GM19438 (cell line): ENCODE measurements at regions not wholly inside any gene's neighbourhood (a gene's known extent, or its start where the extent isn't known, plus 50 kb on each side); places are given as distances from the start of the nearest gene placed in this dataset.
"Not testable (repeated sequence)": the region's sequence is repeated elsewhere in the genome, so short reads cannot be mapped to it uniquely, and the experiment has no call there.

Experiments used
- ATAC-seq: cut with Tn5 transposase; IDR thresholded peaks from one replicate; pipeline ENCODE4 v1.9.1; 2021; ENCODE audit warnings: low read depth; ENCODE audit not compliant: unreplicated experiment

DNA sequence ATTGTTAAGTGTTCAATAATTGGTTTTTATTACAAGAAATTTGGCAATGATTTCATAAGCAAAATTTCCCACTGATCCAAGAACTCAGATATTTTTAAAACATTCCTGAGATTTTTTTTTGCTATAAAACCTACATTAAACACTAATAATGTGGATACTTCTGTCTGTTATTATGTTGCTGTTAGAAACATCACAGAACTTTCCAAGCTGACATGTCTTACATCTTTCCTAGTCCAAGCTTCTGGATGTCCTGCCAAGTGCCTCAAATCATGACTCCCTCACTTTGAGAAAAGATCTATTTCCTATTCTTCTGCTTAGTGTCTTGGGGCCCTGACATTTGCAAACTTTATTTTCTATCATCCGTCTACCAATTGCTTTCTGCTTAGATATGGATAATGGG, 110.8 kb downstream of the RFPL4B start:
- no peak for ATAC-seq

DNA sequence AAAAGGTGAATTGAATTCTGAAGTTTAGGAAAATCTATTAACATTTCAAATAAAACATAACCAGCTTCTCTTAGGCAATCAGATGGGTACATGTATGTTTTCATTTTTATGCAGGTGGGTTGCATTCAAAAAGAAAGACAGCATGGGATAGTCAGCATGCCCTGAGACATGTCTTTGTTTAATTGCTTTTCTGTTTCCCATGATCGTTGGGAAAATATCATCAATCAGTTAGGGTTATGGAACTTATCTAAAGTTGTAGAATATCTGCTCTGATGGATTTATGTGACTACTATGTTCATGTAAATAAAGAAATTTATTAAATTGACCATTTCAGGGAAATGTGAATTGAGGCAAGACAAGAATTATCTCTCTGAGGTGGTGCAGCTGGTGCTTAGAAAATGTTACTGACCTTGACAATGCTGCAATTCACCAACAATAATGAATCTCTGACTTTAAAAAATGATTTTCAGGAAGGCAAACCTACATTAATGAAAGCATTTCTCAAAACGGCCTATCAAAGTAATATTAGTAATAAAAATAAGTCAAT, 112.7 kb downstream of the RFPL4B start:
- no peak for ATAC-seq

DNA sequence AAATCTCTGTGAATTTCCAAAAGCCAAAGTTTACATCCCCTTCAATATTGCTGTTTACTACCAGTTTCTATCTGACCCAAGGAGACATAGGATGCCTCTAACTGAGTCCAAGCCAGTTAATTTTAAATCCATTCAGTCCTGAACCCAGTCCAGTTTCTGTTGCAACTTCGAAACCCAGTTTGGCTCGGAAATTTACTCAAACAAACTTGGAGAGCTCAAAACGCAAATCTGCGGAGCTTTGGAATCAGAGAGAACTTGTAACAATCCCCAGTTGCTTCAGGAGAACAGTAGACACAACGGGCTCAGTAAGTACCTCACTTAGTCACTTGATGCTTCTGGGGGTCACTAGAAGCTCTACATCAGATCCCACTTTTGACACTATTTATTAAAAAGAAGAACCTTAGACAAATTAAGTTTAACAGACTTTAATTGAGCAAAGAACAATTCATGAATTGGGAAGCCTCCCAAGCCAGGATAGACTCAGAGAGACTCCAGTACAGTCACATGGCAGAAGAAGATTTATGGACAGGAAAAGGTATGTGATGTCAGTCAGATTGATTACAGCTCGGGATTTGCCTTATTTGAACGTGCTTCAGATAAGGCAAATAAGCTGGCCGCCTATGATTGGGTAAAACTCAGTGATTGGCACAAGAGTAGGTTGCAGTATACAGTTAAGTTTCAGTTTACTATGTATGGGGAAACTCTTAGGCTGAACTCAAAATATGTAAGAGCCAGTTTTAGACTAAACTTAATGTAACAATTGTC, 118.0 kb downstream of the RFPL4B start:
- ATAC-seq, result no peak

DNA sequence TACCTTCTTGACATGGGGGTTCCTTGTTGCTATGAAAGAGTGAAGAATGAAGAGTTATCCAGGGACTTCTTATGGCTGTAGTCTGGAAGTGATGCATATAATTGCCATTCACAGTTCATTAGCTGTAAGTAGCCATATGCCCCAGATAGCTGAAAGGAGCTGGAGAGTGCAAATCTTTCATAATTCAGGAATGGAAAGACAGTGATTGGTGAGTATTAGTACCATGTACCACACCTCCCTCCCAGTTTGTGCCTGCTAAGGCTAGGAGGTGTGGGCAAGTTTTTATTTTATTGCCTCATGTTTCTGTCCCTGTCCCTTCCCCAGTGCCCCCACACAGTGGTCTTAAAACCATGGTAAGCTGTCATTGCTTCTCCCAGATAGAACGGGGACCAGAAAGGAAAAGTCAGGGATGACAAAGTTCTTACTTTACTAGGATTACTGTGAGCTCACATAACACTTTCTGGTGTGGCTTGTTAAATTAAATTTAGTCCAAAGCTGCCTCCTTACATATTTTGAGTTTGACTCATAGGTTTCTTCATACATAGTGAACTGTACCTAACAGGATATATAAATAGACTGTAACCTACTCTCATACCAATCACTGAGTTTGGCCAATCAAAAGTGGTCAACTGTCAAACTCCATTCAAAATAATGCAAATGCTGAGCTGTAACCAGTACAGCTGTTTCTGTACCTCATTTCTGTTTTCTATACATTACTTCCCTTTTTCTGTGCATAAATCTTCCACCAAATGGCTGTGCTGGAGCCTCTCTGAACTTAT, 119.4 kb downstream of the RFPL4B start:
- no peak for ATAC-seq

DNA sequence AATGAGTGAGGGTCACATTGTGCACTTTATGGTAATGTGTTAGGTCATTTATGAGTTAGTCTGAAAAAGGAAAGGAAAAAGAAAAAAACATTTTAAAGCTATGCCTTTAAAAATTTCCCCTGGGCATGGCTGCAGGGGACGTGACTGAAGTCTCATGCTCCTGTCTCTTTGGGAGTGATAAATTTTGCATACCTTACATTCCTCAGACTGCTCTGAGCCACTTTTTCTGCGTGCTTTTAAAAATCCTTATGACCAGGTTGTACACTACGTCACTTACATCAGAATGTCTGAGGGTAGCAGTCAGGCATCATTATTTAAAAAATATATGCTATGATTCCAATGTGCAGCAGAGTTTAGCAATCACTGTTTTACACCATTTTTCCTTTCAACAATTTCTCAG, 121.2 kb downstream of the RFPL4B start:
- ATAC-seq, result no peak

- ATAC-seq, result no peak
Measured at GRCh38 chr6:112469306-112469705, 122.2 kb downstream of the RFPL4B start.

- ATAC-seq, result no peak
Measured at GRCh38 chr6:112470376-112470775, 123.2 kb downstream of the RFPL4B start.

DNA sequence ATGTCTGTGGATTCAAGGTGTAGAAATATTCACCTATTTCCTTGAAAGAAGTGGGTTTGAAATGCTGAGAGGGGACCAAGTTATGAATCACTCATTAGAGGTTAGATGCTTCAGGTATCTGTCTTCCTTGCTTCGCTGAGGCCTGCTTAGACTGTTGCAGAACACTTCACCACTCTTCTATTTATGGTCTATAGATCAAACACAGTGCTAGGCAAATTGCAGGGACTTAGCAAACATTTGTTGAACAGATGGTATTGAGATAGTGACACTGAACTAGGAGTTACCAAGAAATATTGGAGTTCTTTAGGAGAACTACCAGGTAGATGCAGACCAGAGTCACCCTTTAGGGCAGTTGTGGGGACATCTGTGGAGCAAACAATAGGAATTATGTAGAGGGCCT, 123.8 kb downstream of the RFPL4B start:
- no peak for ATAC-seq

- no peak for ATAC-seq
Measured at GRCh38 chr6:112475083-112475482, 128.0 kb downstream of the RFPL4B start.

DNA sequence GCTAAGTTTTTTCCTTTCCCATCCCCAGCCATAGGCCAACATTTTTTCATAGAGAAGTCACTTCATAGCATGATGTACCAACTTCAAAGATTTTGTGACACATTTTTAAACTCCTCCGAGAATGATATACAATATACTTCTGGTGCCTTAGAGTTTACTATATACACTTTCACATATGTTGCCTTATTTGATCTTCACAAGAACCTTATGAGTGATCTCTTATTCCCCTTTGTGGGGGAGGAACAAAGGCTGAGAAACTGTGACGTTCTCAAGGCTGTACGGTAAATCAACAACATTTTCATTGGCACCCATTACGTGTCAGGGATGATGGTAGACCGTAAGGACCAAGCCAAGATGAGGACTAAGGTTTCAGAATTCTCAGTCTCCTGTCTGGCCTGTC, 130.0 kb downstream of the RFPL4B start:
- ATAC-seq, result no peak

DNA sequence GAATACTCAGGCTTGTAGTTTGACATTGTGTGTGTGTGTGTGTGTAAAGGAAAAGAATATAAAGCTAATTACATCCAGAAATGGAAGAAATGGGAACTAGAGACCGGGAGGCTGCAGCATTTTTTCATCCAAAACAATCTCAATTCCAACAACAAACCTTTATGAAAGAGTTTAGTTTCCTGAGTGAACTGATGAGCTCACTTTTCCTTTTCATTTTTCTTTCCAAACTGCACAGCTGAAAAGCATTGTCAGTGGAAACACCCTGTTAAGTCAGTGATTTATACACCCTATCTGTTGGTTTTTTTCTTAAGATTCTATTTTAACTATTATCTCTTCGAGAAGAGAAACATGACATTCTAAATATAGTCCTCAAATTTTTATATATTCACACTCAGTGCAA, 130.9 kb downstream of the RFPL4B start:
- no peak for ATAC-seq

GRCh38 chr6:112479975-112480374, 132.8 kb downstream of the RFPL4B start:
- ATAC-seq, result not testable (repeated sequence)

GRCh38 chr6:112480553-112480952, 133.4 kb downstream of the RFPL4B start:
- no peak for ATAC-seq

DNA sequence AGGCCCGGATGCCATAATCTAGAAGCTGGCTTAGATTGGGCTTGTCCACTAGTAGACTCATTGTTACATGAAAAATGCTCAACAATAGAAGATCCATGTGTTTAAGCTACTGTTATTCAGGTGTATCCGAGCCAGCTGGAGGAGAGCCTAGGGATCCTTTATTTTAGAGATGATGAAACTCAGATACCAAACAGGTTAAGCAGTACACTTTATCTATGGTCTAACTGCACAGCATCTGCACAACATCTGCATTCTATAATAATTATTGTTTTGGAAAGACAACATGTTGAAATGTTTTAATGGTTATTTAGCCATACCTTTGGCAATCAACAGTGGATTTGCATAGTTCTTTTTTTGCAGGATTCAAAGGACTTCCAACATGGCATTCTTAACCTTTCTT, 134.1 kb downstream of the RFPL4B start:
- ATAC-seq, result no peak

GRCh38 chr6:112482373-112482772, 135.2 kb downstream of the RFPL4B start:
- ATAC-seq, result no peak

DNA sequence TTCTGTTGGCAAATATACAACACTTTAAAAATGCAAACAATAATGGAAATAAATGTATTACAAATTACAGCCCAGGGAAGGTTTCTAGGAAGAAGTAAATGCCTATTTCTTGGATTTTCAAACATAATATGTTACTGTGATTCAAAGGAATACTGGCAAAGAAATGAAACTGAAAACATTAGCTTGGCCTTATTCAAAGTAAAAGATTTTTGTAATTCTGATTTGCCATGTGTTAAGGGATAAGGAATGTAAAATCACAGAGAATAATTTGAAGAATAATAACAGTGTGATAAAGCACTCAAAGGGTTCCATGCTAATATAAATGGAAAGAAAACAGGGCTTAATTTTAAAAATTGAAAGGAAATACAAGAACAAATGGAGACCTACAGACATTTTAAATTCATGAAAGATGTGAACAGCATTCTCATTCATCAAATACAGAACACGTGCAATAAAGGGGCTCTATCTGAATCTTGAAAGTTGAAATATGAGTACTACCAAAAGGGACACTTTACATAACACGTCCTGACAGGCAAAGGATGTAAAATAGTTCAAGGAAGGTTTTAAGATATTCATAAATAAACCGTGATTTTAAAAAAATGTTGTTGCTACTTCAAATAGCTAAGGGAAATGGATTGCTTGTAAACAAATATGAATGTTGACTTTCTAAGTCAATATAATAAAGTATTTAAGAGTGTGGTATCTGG, 138.1 kb downstream of the RFPL4B start:
- ATAC-seq, result no peak

GRCh38 chr6:112485827-112486212, 138.7 kb downstream of the RFPL4B start:
- no peak for ATAC-seq

GRCh38 chr6:112486454-112486853, 139.3 kb downstream of the RFPL4B start:
- no peak for ATAC-seq

DNA sequence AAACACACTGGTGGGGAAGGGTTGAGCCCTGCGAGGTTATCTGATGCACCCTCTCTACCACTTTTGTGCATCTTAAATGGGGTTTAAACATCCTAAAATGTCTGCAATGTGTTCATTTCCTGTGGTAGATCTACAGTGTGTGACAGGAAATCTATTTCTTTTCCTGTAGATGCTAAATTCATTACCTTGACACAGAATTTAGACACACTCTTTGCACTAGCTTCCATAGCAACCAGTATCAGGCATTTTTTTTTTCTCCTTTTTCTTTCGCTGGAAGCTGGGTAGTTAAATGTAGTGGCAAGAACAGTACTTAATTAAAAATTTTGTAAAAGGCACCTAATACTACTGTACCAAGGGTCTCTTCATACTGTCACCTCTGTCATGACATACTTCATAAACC, 141.1 kb downstream of the RFPL4B start:
- ATAC-seq, result no peak

GRCh38 chr6:112501705-112502104, 154.6 kb downstream of the RFPL4B start:
- no peak for ATAC-seq
